Right lobe of liver (tissue), 6 donors: ENCODE measurements at regions not wholly inside any gene's neighbourhood (a gene's known extent, or its start where the extent isn't known, plus 50 kb on each side); places are given as distances from the start of the nearest gene placed in this dataset.

ENCODE experiments used
- ATAC-seq, 4 donors: fragments of 200-7000 bp; cut with Tn5 transposase; one replicate each; pipeline ENCODE4 v1.9.1; 2020; ENCODE audit warnings: mild to moderate bottlenecking in 4 of 4, moderate library complexity in 4 of 4
- DNase-seq, 3 donors: peaks; one replicate each; pipeline ENCODE4 v3.0.0-alpha.2; 2020
- H3K27ac ChIP-seq, 3 donors: fragments of 200-600 bp; one replicate each; pipeline ENCODE4 v1.8.0; 2022
- H3K27me3 ChIP-seq, 2 donors: fragments of 200-600 bp; one replicate each; pipeline ENCODE4 v1.8.0; 2022
- H3K36me3 ChIP-seq, 4 donors: fragments of 200-600 bp; sonication (generic) in 1 of 4; one replicate each; pipeline versions ENCODE4 v1.5.1 to v1.8.0; 2017 to 2022; ENCODE audit warnings: control low read depth in 1 of 4
- H3K4me1 ChIP-seq, 4 donors: fragments of 200-600 bp; sonication (generic) in 1 of 4; one replicate each; pipeline versions ENCODE4 v1.5.1 to v1.8.0; 2017 to 2022; ENCODE audit warnings: control low read depth in 1 of 4
- H3K4me3 ChIP-seq, 3 donors: fragments of 200-600 bp; one replicate each; pipeline ENCODE4 v1.8.0; 2022
- H3K9me3 ChIP-seq, 4 donors: fragments of 200-600 bp; sonication (generic) in 1 of 4; one replicate each; pipeline versions ENCODE4 v1.5.1 to v1.8.0; 2017 to 2022; ENCODE audit warnings: control low read depth in 1 of 4
- POLR2A ChIP-seq: fragments of 450-650 bp; IDR thresholded peaks from one replicate; pipeline ENCODE4 v1.6.1; 2017; ENCODE audit warnings: antibody characterized with exemption, mild to moderate bottlenecking
- WGBS: methylation state at CpG from one replicate; pipeline ENCODE4 v1.1.6; 2018; ENCODE audit warnings: low coverage, low lambda C conversion rate; ENCODE audit not compliant: insufficient coverage; ENCODE audit errors: missing lambda C conversion rate; 5-methylcytosine and 5-hydroxymethylcytosine counted together
- intact Hi-C, 2 donors: fragments of 100-400 bp; cut with DNase I; formaldehyde crosslinking; loops; one replicate each; pipeline versions ENCODE4 v1.11.2 to v1.14.1; 2022
- TF ChIP-seq, protein P1 (sequence below), 4 donors: fragments of 200-600 bp in 3 of 4; fragments of 450-650 bp in 1 of 4; IDR thresholded peaks; one replicate each; pipeline versions ENCODE4 v1.5.1 to v1.8.0; 2016 to 2022; ENCODE audit warnings: antibody characterized with exemption in 4 of 4, mild to moderate bottlenecking in 2 of 4
- donor health status: DM: no; HTN: yes; CAD: no.
- donor health status: DM: no; HTN: no; CAD: no.
- donor health status: DM: no; HTN: no; CAD: no.
- donor health status: DM: no; HTN: yes; CAD: no.
- donor health status: DM: no; HTN: yes; CAD: no.

DNA sequence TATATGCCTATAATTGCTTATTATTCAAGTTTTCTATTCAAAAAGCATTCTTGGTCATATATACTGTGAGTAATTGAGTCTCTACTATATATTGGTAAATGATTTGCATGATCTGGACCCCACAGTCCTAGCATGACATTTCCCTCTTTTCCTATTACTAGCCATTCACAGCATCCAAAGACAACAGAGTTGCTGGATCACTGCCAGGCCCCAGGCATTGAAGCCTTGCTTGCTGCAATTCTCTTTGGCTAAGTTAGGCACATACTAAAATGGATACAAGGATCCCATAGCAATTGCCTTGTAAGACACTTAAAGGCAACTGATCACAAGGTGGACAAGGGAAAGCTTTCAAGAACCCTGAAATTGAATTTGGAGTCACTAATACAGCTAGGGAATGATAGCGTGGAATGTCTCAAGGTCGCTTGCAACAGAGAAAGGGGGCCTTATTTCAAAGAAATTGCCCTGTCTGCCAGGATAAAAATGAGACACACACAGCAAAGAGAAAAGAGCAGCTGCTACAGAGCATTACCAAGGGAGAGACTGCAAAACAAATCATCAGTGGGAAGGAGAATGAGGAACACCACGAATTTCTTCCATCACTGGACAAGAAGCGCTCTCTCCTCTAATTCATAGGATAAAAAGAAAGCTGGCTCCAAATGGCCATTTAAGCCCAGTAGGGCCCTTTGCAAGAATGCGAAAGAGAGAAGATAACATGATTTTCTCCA, 77.1 kb upstream of the EPHA4 start:
- WGBS = 56% methylated on average over 4 of the region's 5 CpGs
- Histone ChIP-seq H3K4me1 (no peaks in the 10 kb centered on the region), H3K9me3 (no peaks in the 10 kb centered on the region), H3K27ac (no peak overlapping the region), H3K4me3 (no peak overlapping the region), H3K36me3 (no peaks in the 10 kb centered on the region), H3K27me3 (no peaks in the 10 kb centered on the region)
- no peak for DNase-seq
- intact Hi-C loops = no loop called here
- no peak for TF ChIP-seq POLR2A
- TF ChIP-seq, protein P1, sequence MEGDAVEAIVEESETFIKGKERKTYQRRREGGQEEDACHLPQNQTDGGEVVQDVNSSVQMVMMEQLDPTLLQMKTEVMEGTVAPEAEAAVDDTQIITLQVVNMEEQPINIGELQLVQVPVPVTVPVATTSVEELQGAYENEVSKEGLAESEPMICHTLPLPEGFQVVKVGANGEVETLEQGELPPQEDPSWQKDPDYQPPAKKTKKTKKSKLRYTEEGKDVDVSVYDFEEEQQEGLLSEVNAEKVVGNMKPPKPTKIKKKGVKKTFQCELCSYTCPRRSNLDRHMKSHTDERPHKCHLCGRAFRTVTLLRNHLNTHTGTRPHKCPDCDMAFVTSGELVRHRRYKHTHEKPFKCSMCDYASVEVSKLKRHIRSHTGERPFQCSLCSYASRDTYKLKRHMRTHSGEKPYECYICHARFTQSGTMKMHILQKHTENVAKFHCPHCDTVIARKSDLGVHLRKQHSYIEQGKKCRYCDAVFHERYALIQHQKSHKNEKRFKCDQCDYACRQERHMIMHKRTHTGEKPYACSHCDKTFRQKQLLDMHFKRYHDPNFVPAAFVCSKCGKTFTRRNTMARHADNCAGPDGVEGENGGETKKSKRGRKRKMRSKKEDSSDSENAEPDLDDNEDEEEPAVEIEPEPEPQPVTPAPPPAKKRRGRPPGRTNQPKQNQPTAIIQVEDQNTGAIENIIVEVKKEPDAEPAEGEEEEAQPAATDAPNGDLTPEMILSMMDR (IDR thresholded peaks at IDR 0.05) = no peak
- ATAC-seq = no peak

- no peaks in the 10 kb centered on the region for H3K9me3 ChIP-seq
- H3K36me3 ChIP-seq = no peaks in the 10 kb centered on the region
- H3K4me3 ChIP-seq = no peak overlapping the region
- DNase-seq (no peak), ATAC-seq (no peak)
- H3K27ac ChIP-seq = no peak overlapping the region
- 60% methylated on average over 3 of the region's 3 CpGs for WGBS
- H3K27me3 ChIP-seq = no peaks in the 10 kb centered on the region
- H3K4me1 ChIP-seq = no peaks in the 10 kb centered on the region
- TF ChIP-seq, protein P1 (IDR thresholded peaks at IDR 0.05) = no peak
- no peak for TF ChIP-seq POLR2A
- intact Hi-C loops = no loop called here
Measured at GRCh38 chr2:221642447-221642846, 70.3 kb upstream of the EPHA4 start.

- Histone ChIP-seq H3K36me3 (no peaks in the 10 kb centered on the region), H3K9me3 (no peaks in the 10 kb centered on the region), H3K4me1 (no peaks in the 10 kb centered on the region), H3K27me3 (no peaks in the 10 kb centered on the region), H3K27ac (no peak overlapping the region), H3K4me3 (no peak overlapping the region)
- TF ChIP-seq, protein P1 (IDR thresholded peaks at IDR 0.05) = no peak
- TF ChIP-seq POLR2A = no peak
- DNase-seq = no peak
- 43% methylated on average over 7 of the region's 13 CpGs for WGBS
- peak; percentile 18 to 48 (median 38) for ATAC-seq
- intact Hi-C loops = no loop called here
Measured at GRCh38 chr2:221641181-221641871, 69.2 kb upstream of the EPHA4 start.

- no peaks in the 10 kb centered on the region for H3K4me1 ChIP-seq
- no peak for ATAC-seq
- WGBS = 29% methylated on average over 1 of the region's 1 CpG
- H3K9me3 ChIP-seq = no peaks in the 10 kb centered on the region
- intact Hi-C loops = no loop called here
- no peak overlapping the region for H3K4me3 ChIP-seq
- DNase-seq = no peak
- H3K27ac ChIP-seq = no peak overlapping the region
- H3K27me3 ChIP-seq = no peaks in the 10 kb centered on the region
- TF ChIP-seq, protein P1 (IDR thresholded peaks at IDR 0.05) = no peak
- TF ChIP-seq POLR2A = no peak
- no peaks in the 10 kb centered on the region for H3K36me3 ChIP-seq
Measured at GRCh38 chr2:221640686-221641085, 68.6 kb upstream of the EPHA4 start.
